GM12878 (cell line): ENCODE measurements at regions not wholly inside any gene's neighbourhood (a gene's known extent, or its start where the extent isn't known, plus 50 kb on each side); places are given as distances from the start of the nearest gene placed in this dataset.

Experiments used
- ATAC-seq: fragments of 200-7000 bp; cut with Tn5 transposase; 3 replicates; pipeline ENCODE4 v1.9.1; 2020; ENCODE audit warnings: mild to moderate bottlenecking, moderate library complexity
- BruUV-seq: library from RNA; stranded (reverse); fragments of 400-500 nt; replicated peaks from 2 replicates; lab custom pipeline; 2021; lab: Mats Ljungman, UMichigan
- CTCF ChIA-PET: fragments of 300-600 bp; sonication (Branson Sonifier 250); formaldehyde crosslinking; extraction: SDS; loops from one replicate; lab custom pipeline; 2021; ENCODE audit warnings: inconsistent platforms; lab: Yijun Ruan, JAX
- POLR2A ChIA-PET: fragments of 350-600 bp; formaldehyde crosslinking; extraction: SDS; loops from one replicate; lab custom pipeline; 2021; ENCODE audit warnings: inconsistent platforms; lab: Charles Lee
- RAD21 ChIA-PET: fragments of 300-600 bp; sonication (Branson Sonifier 250); formaldehyde crosslinking; loops from one replicate; lab custom pipeline; 2023; ENCODE audit warnings: antibody characterized with exemption; ENCODE audit not compliant: unreplicated experiment; lab: Charles Lee
- SMC1A ChIA-PET: fragments of 300-600 bp; sonication (Branson Sonifier 250); formaldehyde crosslinking; loops from one replicate; lab custom pipeline; 2023; ENCODE audit not compliant: unreplicated experiment, uncharacterized antibody; lab: Charles Lee
- DNase-seq: peaks from one replicate; pipeline ENCODE4 v3.0.0-alpha.2; 2011; ENCODE audit warnings: low read depth, low spot score
- FAIRE-seq: peaks from 3 replicates; lab custom pipeline; 2011; peaks lifted over from hg19 to GRCh38; lab: Jason Lieb, UNC
- H2AFZ ChIP-seq: 2 replicates; pipeline ENCODE4 v1.6.0; 2011; ENCODE audit warnings: low read depth, low read length, control low read depth; ENCODE audit not compliant: control insufficient read depth
- H3K27ac ChIP-seq: 2 replicates; pipeline ENCODE4 v1.5.1; 2011; ENCODE audit warnings: control low read depth; ENCODE audit not compliant: control insufficient read depth, insufficient read depth
- H3K27me3 ChIP-seq, 2 experiments: replicated peaks in 1 of 2; 2 replicates each; pipeline versions ENCODE4 v1.6.0 to v1.6.1; 2011; ENCODE audit warnings: low read length in 1 of 2; ENCODE audit not compliant: control insufficient read depth in 2 of 2, insufficient read depth in 2 of 2
- H3K36me3 ChIP-seq, 2 experiments: 2 replicates each; pipeline ENCODE4 v1.5.1; 2011; ENCODE audit warnings: low read length in 1 of 2; ENCODE audit not compliant: control insufficient read depth in 2 of 2, insufficient read depth in 2 of 2
- H3K4me1 ChIP-seq: 2 replicates; pipeline ENCODE4 v1.6.1; 2011; ENCODE audit warnings: mild to moderate bottlenecking, low read length, moderate library complexity, mixed read lengths; ENCODE audit not compliant: control insufficient read depth, insufficient read depth
- H3K4me2 ChIP-seq: 2 replicates; pipeline ENCODE4 v1.6.0; 2011; ENCODE audit warnings: control low read depth; ENCODE audit not compliant: control insufficient read depth, insufficient read depth
- H3K4me3 ChIP-seq: fragments of 200-600 bp; sonication (generic); 2 replicates; pipeline ENCODE4 v1.5.1; 2016
- H3K79me2 ChIP-seq: 2 replicates; pipeline ENCODE4 v1.6.0; 2011; ENCODE audit warnings: low read length; ENCODE audit not compliant: control insufficient read depth, insufficient read depth
- H3K9ac ChIP-seq: 2 replicates; pipeline ENCODE4 v1.8.0; 2011; ENCODE audit warnings: low read length, control low read depth, mixed read lengths; ENCODE audit not compliant: control insufficient read depth, insufficient read depth
- H3K9me3 ChIP-seq: replicated peaks from 3 replicates; pipeline ENCODE4 v1.5.1; 2011; ENCODE audit warnings: mild to moderate bottlenecking, low read length; ENCODE audit not compliant: control insufficient read depth, insufficient read depth
- H4K20me1 ChIP-seq: 2 replicates; pipeline ENCODE4 v1.6.0; 2011; ENCODE audit not compliant: control insufficient read depth, insufficient read depth
- ETV6 ChIP-seq, 2 experiments: fragments of 450-650 bp in 1 of 2; IDR thresholded peaks in 1 of 2; conservative IDR thresholded peaks in 1 of 2; 2 replicates each; pipeline ENCODE4 v1.6.1; 2014; ENCODE audit warnings: antibody characterized with exemption in 1 of 2, borderline replicate concordance in 1 of 2, low read depth in 1 of 2, mild to moderate bottlenecking in 1 of 2, moderate library complexity in 1 of 2
- FOS ChIP-seq: IDR thresholded peaks from 3 replicates; pipeline ENCODE4 v1.6.1; 2011; ENCODE audit warnings: borderline replicate concordance; ENCODE audit not compliant: insufficient read length; ENCODE audit errors: extremely low read depth
- GATAD2B ChIP-seq: fragments of 450-650 bp; conservative IDR thresholded peaks from 2 replicates; pipeline ENCODE4 v1.6.1; 2017; ENCODE audit warnings: low read depth, mild to moderate bottlenecking, moderate library complexity
- JUND ChIP-seq: IDR thresholded peaks from 2 replicates; pipeline ENCODE4 v1.6.1; 2012; ENCODE audit warnings: low read depth, mild to moderate bottlenecking, low read length, improper control_type of control experiment, moderate library complexity
- MTA3 ChIP-seq: IDR thresholded peaks from 2 replicates; pipeline ENCODE4 v1.6.1; 2012; ENCODE audit warnings: low read length, inconsistent platforms, borderline replicate concordance
- NFYB ChIP-seq: IDR thresholded peaks from 2 replicates; pipeline ENCODE4 v1.6.1; 2011; ENCODE audit warnings: low read depth, mild to moderate bottlenecking, low read length, improper control_type of control experiment, moderate library complexity; ENCODE audit not compliant: insufficient read depth
- RAD21 ChIP-seq: IDR thresholded peaks from 2 replicates; pipeline ENCODE4 v1.6.1; 2011; ENCODE audit warnings: mild to moderate bottlenecking, low read depth, low read length, moderate library complexity; ENCODE audit not compliant: insufficient read depth
- TARDBP ChIP-seq: IDR thresholded peaks from 2 replicates; pipeline ENCODE4 v1.6.1; 2016; ENCODE audit warnings: borderline replicate concordance
- YBX1 ChIP-seq: fragments of 450-650 bp; IDR thresholded peaks from 2 replicates; pipeline ENCODE4 v1.6.1; 2016; ENCODE audit warnings: antibody characterized with exemption
- ZSCAN29 ChIP-seq: fragments of 450-650 bp; IDR thresholded peaks from 2 replicates; pipeline ENCODE4 v1.6.1; 2017; ENCODE audit warnings: mild to moderate bottlenecking, moderate library complexity
- WGBS: methylation state at CpG from one replicate; pipeline ENCODE4 v1.1.6; 2016; ENCODE audit warnings: low lambda C conversion rate; ENCODE audit not compliant: insufficient replicate concordance, insufficient coverage; ENCODE audit errors: missing lambda C conversion rate; 5-methylcytosine and 5-hydroxymethylcytosine counted together
- in situ Hi-C: fragments of 300-500 bp; cut with MboI; formaldehyde crosslinking; loops from 9 replicates; pipeline ENCODE4 v1.14.3; 2018; ENCODE audit warnings: mixed read lengths
- intact Hi-C: fragments of 100-400 bp; cut with micrococcal nuclease; formaldehyde crosslinking; loops from one replicate; pipeline ENCODE4 v1.14.2; 2022; ENCODE audit not compliant: unreplicated experiment

GRCh38 chr2:150369862-150370261 is 117.6 kb downstream of the RND3 start:
- ChIA-PET CTCF (no interaction called here), POLR2A (no interaction called here), SMC1A (interaction anchor here (1.8 kb wide), 1 partner anchor 10 kb away, joined by 5 read pairs; no protein-coding TSS in a partner anchor), RAD21 (no interaction called here)
- TF ChIP-seq GATAD2B (no peak), FOS (no peak), YBX1 (no peak), RAD21 (no peak), TARDBP (no peak), MTA3 (no peak), NFYB (no peak), JUND (no peak)
- Histone ChIP-seq H3K9me3 (no peaks in the 10 kb centered on the region), H3K4me1 (no peaks in the 10 kb centered on the region), H3K4me3 (no peak overlapping the region), H3K27me3 (no peaks in the 10 kb centered on the region; a peak in 1 of 4 replicates), H3K4me2 (no peak overlapping the region), H4K20me1 (no peaks in the 10 kb centered on the region), H3K79me2 (no peaks in the 10 kb centered on the region), H3K36me3 (no peaks in the 10 kb centered on the region), H3K9ac (no peak overlapping the region), H3K27ac (no peak overlapping the region), H2AFZ (no peak overlapping the region)
- no peak for ATAC-seq
- no peak for FAIRE-seq
- intact Hi-C loops (no loop called here), in situ Hi-C loops (no loop called here)
- whole genome bisulfite sequencing, result 31% methylated on average over 9 of the region's 9 CpGs
- no TSS peak for BruUV-seq
- DNase-seq, result no peak

DNA sequence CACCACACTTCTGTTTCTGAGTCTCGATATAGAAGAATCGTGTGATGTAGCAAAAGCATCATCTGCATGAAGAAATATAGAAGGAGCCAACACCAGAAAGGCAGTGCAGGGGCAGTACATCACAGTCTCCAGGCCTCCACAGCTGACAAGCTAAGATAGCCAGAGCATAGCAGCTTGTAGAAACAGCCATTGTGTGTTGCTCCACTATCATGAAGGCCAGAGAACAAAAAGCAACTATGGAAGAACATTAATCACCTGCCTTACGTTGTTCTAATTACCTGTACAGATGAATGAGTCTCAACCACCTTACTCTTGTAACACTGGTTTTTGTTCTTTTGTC is 129.0 kb downstream of the RND3 start:
- Histone ChIP-seq H3K9me3 (no peaks in the 10 kb centered on the region), H3K4me1 (no peaks in the 10 kb centered on the region), H3K4me3 (no peak overlapping the region), H3K36me3 (no peaks in the 10 kb centered on the region), H3K9ac (no peak overlapping the region), H3K27ac (no peak overlapping the region), H3K27me3 (no peaks in the 10 kb centered on the region), H4K20me1 (no peaks in the 10 kb centered on the region), H3K79me2 (no peaks in the 10 kb centered on the region), H2AFZ (no peak overlapping the region)
- ChIA-PET SMC1A (interaction anchor here (0.5 to 0.7 kb wide), 3 partner anchors 28 to 848 kb away, joined by 3 read pairs; no protein-coding TSS in a partner anchor), POLR2A (no interaction called here), RAD21 (no interaction called here), CTCF (no interaction called here)
- no TSS peak for BruUV-seq
- no peak for DNase-seq
- in situ Hi-C loops, result no loop called here
- WGBS, result 9% methylated on average over 3 of the region's 3 CpGs
- ATAC-seq, result no peak
- intact Hi-C loops, result no loop called here
- TF ChIP-seq ETV6 (conservative IDR thresholded peaks at IDR 0.05 in 1 of 2, IDR thresholded peaks at IDR 0.05 in 1 of 2; ENCODE audit: borderline replicate concordance in 1 of 2, low read depth in 1 of 2) (0 out of 4 replicates have a peak, but pooled peaks of 1 of the 2 experiments have one; percentile 1), ZSCAN29 (no peak)
- TF ChIP-seq, all 136 proteins: peak for 1
- FAIRE-seq, result no peak
- H3K4me2 ChIP-seq, result no peak overlapping the region
